Activated naive CD4-positive, alpha-beta T cell treated with anti-CD3 and anti-CD28 coated beads, Interleukin-2, amount 50 U/mL, for 72 hours (primary cell): ENCODE measurements at regions not wholly inside any gene's neighbourhood (a gene's known extent, or its start where the extent isn't known, plus 50 kb on each side); places are given as distances from the start of the nearest gene placed in this dataset.

Experiments used
- ATAC-seq, 2 donors: fragments of 150-1000 bp; cut with Tn5 transposase; 2 replicates each; pipeline ENCODE4 v1.10.0; 2021; ENCODE audit warnings: mild to moderate bottlenecking in 2 of 2, moderate library complexity in 2 of 2
- DNase-seq, 2 donors: peaks; one replicate each; pipeline ENCODE4 v3.0.0; 2021 to 2022; ENCODE audit warnings: low spot score in 2 of 2
- H3K27ac Mint-ChIP-seq, 2 donors: one replicate each; pipeline ENCODE4 v1.8.0; 2022; ENCODE audit warnings: mild to moderate bottlenecking in 2 of 2, mixed read lengths in 2 of 2
- H3K36me3 Mint-ChIP-seq, 2 donors: one replicate each; pipeline ENCODE4 v1.8.0; 2022; ENCODE audit warnings: mixed read lengths in 2 of 2
- H3K9me3 Mint-ChIP-seq, 2 donors: one replicate each; pipeline ENCODE4 v1.8.0; 2022; ENCODE audit warnings: mixed read lengths in 2 of 2

- H3K9me3 Mint-ChIP-seq = no peaks in the 10 kb centered on the region
These were observed 65.0 kb upstream of the POU2AF1 start for GRCh38 chr11:111444040-111444439.

DNA sequence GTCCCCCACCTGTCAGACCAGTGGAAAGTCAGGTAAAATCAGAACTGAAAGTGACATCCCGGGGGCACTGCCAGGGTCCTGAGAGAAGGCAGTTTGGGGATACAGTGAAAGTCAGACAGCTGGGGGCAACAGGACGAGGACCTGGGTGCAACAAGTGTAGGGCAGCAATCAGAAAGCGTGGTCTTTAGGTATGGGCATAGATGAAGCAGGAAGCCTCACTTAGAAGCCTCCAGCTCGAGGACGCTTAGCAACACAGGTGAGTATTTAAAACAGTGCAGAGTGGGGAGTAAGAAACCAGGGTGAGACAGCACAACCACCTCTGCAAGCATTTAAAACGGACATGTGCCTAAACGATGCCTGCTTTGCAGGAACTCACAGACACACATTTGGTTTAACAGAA lies 64.6 kb upstream of the POU2AF1 start:
- ATAC-seq (no peak), DNase-seq (no peak)
- no peak overlapping the region for H3K27ac Mint-ChIP-seq
- no peaks in the 10 kb centered on the region for H3K9me3 Mint-ChIP-seq
- H3K36me3 Mint-ChIP-seq = no peaks in the 10 kb centered on the region

More at GRCh38 chr11:111444040-111444439, 65.0 kb upstream of the POU2AF1 start:
- no peak for ATAC-seq
- no peaks in the 10 kb centered on the region for H3K36me3 Mint-ChIP-seq
- no peak for DNase-seq
- no peak overlapping the region for H3K27ac Mint-ChIP-seq

DNA sequence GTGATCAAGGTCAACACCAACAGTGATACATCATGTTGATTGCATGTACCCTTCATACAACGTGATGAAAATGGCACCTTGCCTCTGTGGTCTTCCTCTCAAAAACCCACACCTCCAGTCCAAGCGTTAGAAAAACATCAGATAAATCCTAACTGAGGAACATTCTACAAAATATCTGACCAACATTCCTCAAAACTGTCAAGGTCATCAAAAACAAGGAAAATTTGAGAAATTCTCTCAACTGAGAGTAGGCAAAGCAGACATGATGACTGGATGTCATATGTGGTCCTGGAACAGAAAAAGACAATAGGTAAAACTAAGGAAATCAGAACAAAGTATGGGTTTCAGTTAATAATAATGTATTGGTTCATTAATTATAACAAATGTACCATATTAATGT lies 64.0 kb upstream of the POU2AF1 start:
- Mint-ChIP-seq H3K9me3 (no peaks in the 10 kb centered on the region), H3K36me3 (no peaks in the 10 kb centered on the region), H3K27ac (no peak overlapping the region)

DNA sequence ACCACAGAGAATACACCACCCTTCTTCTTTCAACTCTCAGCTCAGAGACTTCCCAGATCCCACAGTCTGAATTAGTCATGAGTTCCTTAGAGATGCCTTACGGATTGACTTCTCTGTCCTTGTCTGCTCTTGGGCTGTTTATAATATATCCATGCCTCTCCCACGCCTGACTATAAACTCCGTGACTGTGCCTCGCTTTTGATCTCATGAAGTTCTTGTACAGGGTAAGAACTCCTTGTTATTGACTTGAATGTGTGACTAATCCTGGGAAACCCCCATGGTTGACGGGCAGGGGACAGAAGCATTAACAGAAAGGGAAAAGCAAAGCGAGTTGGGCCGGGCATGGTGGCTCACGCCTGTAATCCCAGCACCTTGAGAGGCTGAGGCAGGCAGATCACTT lies 62.4 kb upstream of the POU2AF1 start:
- peak overlapping the region in 1 of 2 donors; percentile 19 for H3K27ac Mint-ChIP-seq
- no peaks in the 10 kb centered on the region for H3K9me3 Mint-ChIP-seq
- DNase-seq = no peak
- ATAC-seq = peak in 1 of 2 donors; percentile 28
- no peaks in the 10 kb centered on the region for H3K36me3 Mint-ChIP-seq

More for the DNA sequence above, 64.0 kb upstream of the POU2AF1 start:
- ATAC-seq = no peak
- no peak for DNase-seq

- Mint-ChIP-seq H3K27ac (no peak overlapping the region), H3K36me3 (no peaks in the 10 kb centered on the region), H3K9me3 (no peaks in the 10 kb centered on the region)
- DNase-seq = no peak
- ATAC-seq = peak in 1 of 2 donors; percentile 49
These were observed 61.5 kb upstream of the POU2AF1 start for GRCh38 chr11:111440416-111441205.

DNA sequence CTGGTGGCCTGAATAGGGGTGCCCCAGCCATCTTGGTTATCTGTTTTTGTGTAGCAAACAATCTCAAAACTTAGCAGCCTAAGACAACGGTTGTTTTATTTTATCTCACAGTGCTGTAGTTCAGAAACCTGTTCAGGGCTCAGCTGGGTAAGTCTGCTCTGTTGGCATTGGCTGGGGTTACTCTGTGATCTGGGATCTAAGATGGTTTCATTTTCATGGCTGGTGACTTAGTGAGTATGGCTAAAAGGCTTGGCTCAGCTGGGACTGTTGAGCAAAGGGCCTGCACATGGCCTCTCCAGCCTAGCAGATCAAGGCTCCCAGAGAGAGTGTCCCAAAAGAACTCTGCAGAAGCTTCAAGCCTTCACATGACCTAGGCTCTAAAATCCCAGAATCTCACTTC lies 60.8 kb upstream of the POU2AF1 start:
- no peak overlapping the region for H3K27ac Mint-ChIP-seq
- no peaks in the 10 kb centered on the region for H3K36me3 Mint-ChIP-seq
- DNase-seq = no peak
- ATAC-seq = no peak
- H3K9me3 Mint-ChIP-seq = no peaks in the 10 kb centered on the region

DNA sequence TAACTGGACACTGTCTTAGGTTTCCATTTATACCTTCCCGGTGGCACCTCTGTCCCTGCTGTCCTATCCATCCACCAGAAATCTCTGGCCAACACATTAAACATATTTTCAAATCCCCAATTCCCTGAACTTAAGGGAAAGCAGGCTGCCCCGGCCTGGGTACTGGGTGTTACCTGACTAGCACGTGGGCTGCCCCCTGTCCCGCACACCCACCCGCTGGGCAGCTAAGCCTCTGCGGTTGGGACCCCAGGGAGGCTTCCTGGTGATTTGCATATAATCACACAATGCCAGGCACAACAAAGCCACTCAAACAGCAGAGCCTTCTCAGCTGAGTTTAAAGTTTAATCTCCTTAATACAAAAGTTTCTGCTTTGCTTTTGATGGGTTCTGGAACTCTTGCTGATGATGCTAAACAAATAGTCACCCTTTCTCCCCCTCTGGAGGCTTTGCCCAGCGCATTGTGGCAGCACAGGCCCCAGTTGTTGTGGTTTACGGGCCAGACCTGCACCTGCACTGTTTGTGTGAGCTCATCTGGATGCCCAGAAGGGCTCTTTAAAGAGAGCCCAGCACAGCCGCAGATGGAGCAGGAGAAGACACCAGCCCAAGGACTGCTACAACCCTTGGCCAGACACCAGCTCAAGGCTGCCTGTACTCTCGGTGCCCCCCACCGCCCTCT lies 59.9 kb upstream of the POU2AF1 start:
- DNase-seq (no peak), ATAC-seq (no peak)
- no peaks in the 10 kb centered on the region for H3K36me3 Mint-ChIP-seq
- no peaks in the 10 kb centered on the region for H3K9me3 Mint-ChIP-seq
- no peak overlapping the region for H3K27ac Mint-ChIP-seq

DNA sequence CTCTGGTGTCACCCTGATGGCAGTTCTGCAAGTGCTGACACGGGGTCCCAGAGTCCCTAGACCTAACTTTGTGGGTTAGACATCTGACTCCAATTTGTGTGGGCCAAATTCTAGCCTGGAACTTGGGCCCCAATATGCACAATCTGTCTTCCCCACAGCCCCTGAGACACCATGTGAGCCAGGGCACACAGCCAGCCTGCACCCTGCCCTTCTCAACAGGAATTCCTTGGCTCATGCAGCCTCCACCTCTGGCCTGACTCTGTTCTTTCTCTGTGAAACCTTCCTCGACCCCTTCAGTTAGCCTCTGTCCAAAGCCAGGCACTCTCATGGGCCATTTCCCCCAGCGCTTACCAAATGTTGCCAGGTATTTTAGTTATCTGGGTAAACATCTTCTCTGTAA lies 59.1 kb upstream of the POU2AF1 start:
- no peak for ATAC-seq
- Mint-ChIP-seq H3K27ac (no peak overlapping the region), H3K36me3 (no peaks in the 10 kb centered on the region), H3K9me3 (no peaks in the 10 kb centered on the region)
- DNase-seq = no peak

- no peak for DNase-seq
- Mint-ChIP-seq H3K27ac (peak overlapping the region in 1 of 2 donors; percentile 38), H3K36me3 (no peaks in the 10 kb centered on the region), H3K9me3 (no peaks in the 10 kb centered on the region)
- no peak for ATAC-seq
These were observed 56.1 kb upstream of the POU2AF1 start for GRCh38 chr11:111435046-111435698.

GRCh38 chr11:111429066-111429506 lies 50.0 kb upstream of the POU2AF1 start:
- Mint-ChIP-seq H3K36me3 (no peaks in the 10 kb centered on the region), H3K9me3 (no peaks in the 10 kb centered on the region), H3K27ac (no peak overlapping the region)
- ATAC-seq (peak; percentile 59 to 60), DNase-seq (peak in 1 of 2 donors; percentile 73)
